KMS-11 (cell line): ENCODE measurements at regions not wholly inside any gene's neighbourhood (a gene's known extent, or its start where the extent isn't known, plus 50 kb on each side); places are given as distances from the start of the nearest gene placed in this dataset.
"Not testable (repeated sequence)": the region's sequence is repeated elsewhere in the genome, so short reads cannot be mapped to it uniquely, and the experiment has no call there.

ENCODE experiments used
- H2AFZ ChIP-seq: fragments of 200-600 bp; sonication (generic); 2 replicates; pipeline ENCODE4 v1.6.1; 2016; ENCODE audit warnings: antibody characterized with exemption, mixed run types, low read depth
- H3K27ac ChIP-seq: fragments of 200-600 bp; sonication (generic); 2 replicates; pipeline ENCODE4 v1.6.1; 2016; ENCODE audit warnings: mild to moderate bottlenecking, mixed run types
- H3K27me3 ChIP-seq: fragments of 200-600 bp; sonication (generic); 2 replicates; pipeline ENCODE4 v1.6.1; 2017; ENCODE audit warnings: mild to moderate bottlenecking, low read depth, mixed run types, moderate library complexity; ENCODE audit not compliant: insufficient read depth
- H3K36me3 ChIP-seq: fragments of 200-600 bp; sonication (generic); 2 replicates; pipeline ENCODE4 v1.6.1; 2017; ENCODE audit warnings: mild to moderate bottlenecking, mixed run types; ENCODE audit not compliant: insufficient read depth
- H3K4me1 ChIP-seq: fragments of 200-600 bp; sonication (generic); 2 replicates; pipeline ENCODE4 v1.6.1; 2016; ENCODE audit warnings: mild to moderate bottlenecking, low read depth, mixed run types; ENCODE audit not compliant: poor library complexity, severe bottlenecking
- H3K4me2 ChIP-seq: fragments of 200-600 bp; sonication (generic); 2 replicates; pipeline ENCODE4 v1.7.0; 2016; ENCODE audit warnings: mild to moderate bottlenecking, mixed run types
- H3K4me3 ChIP-seq: fragments of 200-600 bp; sonication (generic); IDR thresholded peaks from 2 replicates; pipeline ENCODE4 v1.6.1; 2017; ENCODE audit warnings: low read depth, low read length, mixed read lengths; ENCODE audit not compliant: insufficient read depth
- H3K79me2 ChIP-seq: fragments of 200-600 bp; sonication (generic); 2 replicates; pipeline ENCODE4 v1.6.1; 2016; ENCODE audit warnings: low read depth, mixed run types; ENCODE audit not compliant: insufficient read depth
- H3K9ac ChIP-seq: fragments of 200-600 bp; sonication (generic); 2 replicates; pipeline ENCODE4 v1.6.1; 2016; ENCODE audit warnings: mild to moderate bottlenecking, mixed run types
- H4K20me1 ChIP-seq: fragments of 200-600 bp; sonication (generic); 2 replicates; pipeline ENCODE4 v1.6.1; 2016; ENCODE audit warnings: mild to moderate bottlenecking, mixed run types; ENCODE audit not compliant: insufficient read depth
- TF ChIP-seq, protein P1 (sequence below): fragments of 200-600 bp; sonication (generic); conservative IDR thresholded peaks from 2 replicates; pipeline ENCODE4 v1.6.1; 2017; ENCODE audit warnings: low read depth, mild to moderate bottlenecking, antibody characterized with exemption, low read length, moderate library complexity, mixed read lengths

DNA sequence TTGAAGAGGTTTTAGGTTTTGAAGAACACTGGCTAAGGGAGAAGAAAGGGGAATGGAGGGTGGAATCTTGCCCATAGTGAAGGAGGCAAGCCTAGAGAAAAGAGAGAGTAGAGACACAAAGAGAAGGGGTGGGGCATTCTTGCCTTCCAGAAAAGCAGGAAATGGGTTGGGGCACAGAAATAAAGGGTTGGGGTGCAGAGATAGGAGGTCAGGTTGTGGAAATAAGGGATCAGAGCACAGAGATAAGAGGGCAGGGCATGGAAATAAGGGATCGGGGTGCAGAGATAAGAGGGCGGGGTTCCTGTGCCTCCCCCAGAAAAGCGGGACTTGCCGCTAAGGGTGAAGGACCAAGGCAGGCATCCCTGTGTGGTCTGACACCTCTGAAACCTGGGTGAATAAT, 69.9 kb downstream of the ALG1L2 start:
- not testable (repeated sequence) for H3K27me3 ChIP-seq, H3K36me3 ChIP-seq, H3K27ac ChIP-seq, H3K9ac ChIP-seq, H4K20me1 ChIP-seq, H2AFZ ChIP-seq, H3K79me2 ChIP-seq, H3K4me2 ChIP-seq, H3K4me3 ChIP-seq
- peaks cover 26% of the 10 kb centered on the region for H3K4me1 ChIP-seq

- H3K27me3 ChIP-seq, H3K9ac ChIP-seq, H3K79me2 ChIP-seq, H3K4me2 ChIP-seq, H4K20me1 ChIP-seq, H3K27ac ChIP-seq, H2AFZ ChIP-seq, H3K36me3 ChIP-seq, H3K4me3 ChIP-seq: not testable (repeated sequence)
- peaks cover 14% of the 10 kb centered on the region for H3K4me1 ChIP-seq
These were observed 71.6 kb downstream of the ALG1L2 start for GRCh38 chr3:130153247-130153646.

- H2AFZ ChIP-seq, H3K79me2 ChIP-seq, H3K36me3 ChIP-seq, H3K4me1 ChIP-seq, H3K4me3 ChIP-seq, H3K27ac ChIP-seq, H4K20me1 ChIP-seq, H3K27me3 ChIP-seq, H3K4me2 ChIP-seq, H3K9ac ChIP-seq: not testable (repeated sequence)
- TF ChIP-seq, protein P1, sequence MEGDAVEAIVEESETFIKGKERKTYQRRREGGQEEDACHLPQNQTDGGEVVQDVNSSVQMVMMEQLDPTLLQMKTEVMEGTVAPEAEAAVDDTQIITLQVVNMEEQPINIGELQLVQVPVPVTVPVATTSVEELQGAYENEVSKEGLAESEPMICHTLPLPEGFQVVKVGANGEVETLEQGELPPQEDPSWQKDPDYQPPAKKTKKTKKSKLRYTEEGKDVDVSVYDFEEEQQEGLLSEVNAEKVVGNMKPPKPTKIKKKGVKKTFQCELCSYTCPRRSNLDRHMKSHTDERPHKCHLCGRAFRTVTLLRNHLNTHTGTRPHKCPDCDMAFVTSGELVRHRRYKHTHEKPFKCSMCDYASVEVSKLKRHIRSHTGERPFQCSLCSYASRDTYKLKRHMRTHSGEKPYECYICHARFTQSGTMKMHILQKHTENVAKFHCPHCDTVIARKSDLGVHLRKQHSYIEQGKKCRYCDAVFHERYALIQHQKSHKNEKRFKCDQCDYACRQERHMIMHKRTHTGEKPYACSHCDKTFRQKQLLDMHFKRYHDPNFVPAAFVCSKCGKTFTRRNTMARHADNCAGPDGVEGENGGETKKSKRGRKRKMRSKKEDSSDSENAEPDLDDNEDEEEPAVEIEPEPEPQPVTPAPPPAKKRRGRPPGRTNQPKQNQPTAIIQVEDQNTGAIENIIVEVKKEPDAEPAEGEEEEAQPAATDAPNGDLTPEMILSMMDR, result peak; percentile 44
These were observed 73.8 kb downstream of the ALG1L2 start for GRCh38 chr3:130155464-130155863.

DNA sequence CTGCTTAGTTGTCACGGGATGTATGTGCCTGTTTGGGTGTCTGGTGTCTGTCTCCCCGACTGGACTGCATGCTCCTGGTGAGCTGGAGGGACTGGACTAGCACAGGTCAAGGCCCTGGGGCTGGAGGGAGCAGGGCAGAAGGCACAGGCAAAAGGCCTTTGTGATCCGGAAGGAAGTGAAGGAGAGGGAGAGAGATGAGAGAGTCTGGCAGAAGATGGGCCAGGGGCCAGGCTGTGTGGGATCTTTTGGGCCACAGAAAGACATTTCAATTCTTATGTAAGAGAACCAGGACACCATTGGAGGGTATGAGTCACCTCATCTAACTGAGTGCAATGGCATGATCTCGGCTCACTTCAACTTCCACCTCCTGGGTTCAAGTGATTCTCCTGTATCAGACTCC, 85.2 kb downstream of the ALG1L2 start:
- H3K4me3 ChIP-seq, H3K9ac ChIP-seq, H3K27me3 ChIP-seq, H4K20me1 ChIP-seq, H2AFZ ChIP-seq, H3K36me3 ChIP-seq, H3K79me2 ChIP-seq, H3K27ac ChIP-seq, H3K4me2 ChIP-seq, H3K4me1 ChIP-seq: not testable (repeated sequence)

GRCh38 chr3:130175195-130175594, 93.6 kb downstream of the ALG1L2 start:
- Histone ChIP-seq H3K9ac (peak overlapping the region; percentile 37; the same call in 1 of the 2 replicates), H3K4me1 (peaks cover 75% of the 10 kb centered on the region), H3K4me2 (peak overlapping the region; percentile 64), H3K27ac (peak overlapping the region; percentile 81), H2AFZ (peak overlapping the region; percentile 39; the same call in 1 of the 2 replicates)
- H3K4me3 ChIP-seq, H3K79me2 ChIP-seq, H3K27me3 ChIP-seq, H3K36me3 ChIP-seq, H4K20me1 ChIP-seq: not testable (repeated sequence)

DNA sequence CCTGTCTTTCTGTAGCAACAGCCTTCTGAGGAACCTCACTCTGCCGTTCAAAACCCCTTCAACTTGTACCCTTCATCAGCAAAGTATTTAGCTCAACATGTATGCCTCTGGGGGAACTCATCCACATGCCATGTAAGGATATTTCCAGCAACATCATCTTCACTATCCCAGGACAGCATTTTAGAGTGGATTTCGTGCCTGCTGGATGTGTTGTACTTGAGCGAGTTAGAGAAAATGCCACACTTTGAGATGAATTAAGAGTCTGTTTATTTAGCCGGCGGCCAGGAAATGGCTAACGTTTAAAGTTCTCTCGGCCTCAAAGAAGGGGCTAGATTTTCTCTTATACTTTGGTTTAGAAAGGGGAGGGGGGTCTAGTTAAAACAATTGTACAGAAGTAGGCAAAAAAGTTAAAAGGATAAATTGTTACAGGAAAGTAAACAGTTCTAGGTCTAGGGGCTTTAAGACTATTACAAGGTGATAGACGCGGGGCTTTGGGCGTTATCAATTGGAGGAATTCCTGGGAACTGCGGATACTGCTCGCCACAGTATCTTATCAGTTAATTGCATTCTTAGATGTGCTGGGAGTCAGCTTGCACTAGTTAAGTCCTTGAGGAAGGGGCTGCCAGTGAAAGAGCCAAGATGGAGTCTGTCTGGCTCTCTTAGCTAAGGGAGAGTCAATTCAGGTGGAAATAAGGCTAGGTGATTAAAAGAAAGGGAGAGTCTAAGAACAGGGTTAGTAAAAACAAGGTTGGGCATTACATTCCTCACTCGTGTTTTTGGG, 95.0 kb downstream of the ALG1L2 start:
- H3K4me2 ChIP-seq, H3K9ac ChIP-seq, H4K20me1 ChIP-seq, H3K27me3 ChIP-seq, H3K4me3 ChIP-seq, H3K36me3 ChIP-seq, H3K79me2 ChIP-seq, H2AFZ ChIP-seq: not testable (repeated sequence)
- H3K4me1 ChIP-seq, result peaks cover 74% of the 10 kb centered on the region
- H3K27ac ChIP-seq, result peak overlapping the region; percentile 1; the same call in 1 of the 2 replicates

- peak overlapping the region; percentile 91 for H3K27ac ChIP-seq
- H3K27me3 ChIP-seq, H3K36me3 ChIP-seq, H3K79me2 ChIP-seq, H4K20me1 ChIP-seq, H3K4me3 ChIP-seq: not testable (repeated sequence)
- peak overlapping the region; percentile 87 for H3K4me2 ChIP-seq
- peak overlapping the region; percentile 2; the same call in 1 of the 2 replicates for H2AFZ ChIP-seq
- peaks cover 60% of the 10 kb centered on the region for H3K4me1 ChIP-seq
- H3K9ac ChIP-seq, result peak overlapping the region; percentile 63; the same call in 1 of the 2 replicates
These were observed 97.2 kb downstream of the ALG1L2 start for GRCh38 chr3:130178835-130179234.

- not testable (repeated sequence) for H3K79me2 ChIP-seq, H4K20me1 ChIP-seq, H3K36me3 ChIP-seq, H3K27me3 ChIP-seq
- H3K4me1 ChIP-seq, result peaks cover 54% of the 10 kb centered on the region
- peak overlapping the region; percentile 34; the same call in 1 of the 2 replicates for H2AFZ ChIP-seq
- peak overlapping the region; percentile 63 for H3K9ac ChIP-seq
- peak overlapping the region; percentile 84 for H3K4me3 ChIP-seq
- peak overlapping the region; percentile 87 for H3K4me2 ChIP-seq
- peak overlapping the region; percentile 91 for H3K27ac ChIP-seq
These were observed 97.8 kb downstream of the ALG1L2 start for GRCh38 chr3:130179353-130179970.

DNA sequence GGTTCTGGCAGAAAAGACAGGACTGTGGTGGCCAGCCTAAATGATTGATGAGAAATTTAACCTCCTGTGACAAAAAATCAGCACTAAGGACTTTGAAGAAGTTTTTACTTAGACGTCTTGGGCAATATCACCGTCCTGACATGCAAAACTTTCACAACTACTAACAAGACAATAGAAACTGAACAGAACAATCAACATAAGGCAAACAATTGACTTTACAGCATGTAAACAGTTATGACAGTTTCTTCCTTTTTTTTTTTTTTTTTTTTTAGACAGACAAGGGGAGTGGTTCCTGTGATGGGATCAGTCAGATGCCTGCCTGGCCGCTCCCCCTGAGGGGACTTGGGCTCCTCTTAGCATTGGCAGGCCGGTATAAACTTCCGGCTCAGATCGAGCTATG, 100.8 kb downstream of the ALG1L2 start:
- not testable (repeated sequence) for H3K27me3 ChIP-seq, H3K4me3 ChIP-seq, H3K36me3 ChIP-seq, H3K9ac ChIP-seq, H3K79me2 ChIP-seq, H3K27ac ChIP-seq, H4K20me1 ChIP-seq, H2AFZ ChIP-seq
- H3K4me1 ChIP-seq, result peaks cover 30% of the 10 kb centered on the region
- 0 out of 2 replicates have a peak overlapping the region, but pooled peaks have one; percentile 87 for H3K4me2 ChIP-seq
